HCT116 (cell line): ENCODE measurements at regions not wholly inside any gene's neighbourhood (a gene's known extent, or its start where the extent isn't known, plus 50 kb on each side); places are given as distances from the start of the nearest gene placed in this dataset.

ENCODE experiments used
- ATAC-seq: fragments of 200-7000 bp; cut with Tn5 transposase; 2 replicates; pipeline ENCODE4 v1.9.1; 2020; ENCODE audit warnings: mild to moderate bottlenecking, moderate library complexity
- BruUV-seq: library from RNA; stranded (reverse); fragments of 400-500 nt; replicated peaks from 2 replicates; lab custom pipeline; 2021; lab: Mats Ljungman, UMichigan
- CTCF ChIA-PET: fragments of 300-600 bp; sonication (Branson Sonifier 250); formaldehyde crosslinking; loops from one replicate; lab custom pipeline; 2021; ENCODE audit warnings: antibody characterized with exemption; lab: Charles Lee
- POLR2A ChIA-PET: fragments of 300-600, 350-600 bp; sonication (Branson Sonifier 250); formaldehyde crosslinking; loops from one replicate; lab custom pipeline; 2021; ENCODE audit warnings: antibody characterized with exemption; lab: Charles Lee
- RAD21 ChIA-PET, 2 experiments: fragments of 300-600 bp; sonication (Branson Sonifier 250); formaldehyde crosslinking; loops; one replicate each; lab custom pipeline; 2023; ENCODE audit warnings: low total read pairs in 2 of 2; ENCODE audit not compliant: uncharacterized antibody in 2 of 2, unreplicated experiment in 2 of 2, low non-redundant PET in 1 of 2; lab: Charles Lee
- DNase-seq: peaks from one replicate; pipeline ENCODE4 v3.0.0-alpha.2; 2010; ENCODE audit warnings: low read depth, low spot score
- H2AFZ ChIP-seq: fragments of 200-600 bp; shearing (Covaris generic), sonication (generic); 2 replicates; pipeline ENCODE4 v1.6.1; 2017; ENCODE audit warnings: low read depth, mixed run types, mixed read lengths, antibody characterized with exemption, low read length; ENCODE audit not compliant: poor library complexity, severe bottlenecking
- H3K27ac ChIP-seq: 2 replicates; pipeline ENCODE4 v1.5.1; 2012; ENCODE audit warnings: low read depth, low read length
- H3K27me3 ChIP-seq: fragments of 200-600 bp; sonication (generic); 2 replicates; pipeline ENCODE4 v1.6.1; 2016; ENCODE audit warnings: mixed run types, low read length, mixed read lengths; ENCODE audit not compliant: insufficient read depth
- H3K36me3 ChIP-seq, 2 experiments: fragments of 200-500 bp in 1 of 2; fragments of 200-600 bp in 1 of 2; sonication (Bioruptor generic) in 1 of 2; sonication (generic) in 1 of 2; 2 replicates each; pipeline versions ENCODE4 v1.5.1 to v1.6.1; 2014 to 2016; ENCODE audit warnings: low read length in 2 of 2, inconsistent platforms in 1 of 2, mixed read lengths in 1 of 2, mixed run types in 1 of 2; ENCODE audit not compliant: insufficient read depth in 2 of 2, control insufficient read depth in 1 of 2
- H3K4me1 ChIP-seq, 2 experiments: fragments of 200-600 bp in 1 of 2; sonication (generic) in 1 of 2; 2 replicates each; pipeline versions ENCODE4 v1.5.1 to v1.6.1; 2012 to 2017; ENCODE audit warnings: low read length in 2 of 2, inconsistent platforms in 1 of 2, mild to moderate bottlenecking in 1 of 2, mixed read lengths in 1 of 2, mixed run types in 1 of 2, moderate library complexity in 1 of 2; ENCODE audit not compliant: insufficient read depth in 2 of 2, control insufficient read depth in 1 of 2
- H3K4me2 ChIP-seq: fragments of 200-600 bp; sonication (generic); 2 replicates; pipeline ENCODE4 v1.6.1; 2017; ENCODE audit warnings: mixed run types, low read length, mixed read lengths
- H3K4me3 ChIP-seq, 2 experiments: fragments of 200-600 bp in 1 of 2; sonication (generic) in 1 of 2; replicated peaks in 1 of 2; 2 replicates each; pipeline ENCODE4 v1.5.1; 2011 to 2016; ENCODE audit warnings: low read length in 2 of 2, control low read depth in 1 of 2, low read depth in 1 of 2, mild to moderate bottlenecking in 1 of 2, mixed read lengths in 1 of 2, mixed run types in 1 of 2
- H3K79me2 ChIP-seq: fragments of 200-600 bp; sonication (generic); 2 replicates; pipeline ENCODE4 v1.6.1; 2017; ENCODE audit warnings: mild to moderate bottlenecking, mixed run types, low read length, moderate library complexity, mixed read lengths; ENCODE audit not compliant: insufficient read depth
- H3K9ac ChIP-seq: fragments of 200-600 bp; sonication (generic); 2 replicates; pipeline ENCODE4 v1.6.1; 2016; ENCODE audit warnings: low read length, mixed read lengths
- H3K9me2 ChIP-seq: fragments of 200-600 bp; sonication (generic), shearing (Covaris generic); 2 replicates; pipeline ENCODE4 v1.6.1; 2017; ENCODE audit warnings: mixed run types, mild to moderate bottlenecking, moderate library complexity; ENCODE audit not compliant: insufficient read depth
- H3K9me3 ChIP-seq, 2 experiments: fragments of 200-500 bp in 1 of 2; fragments of 200-600 bp in 1 of 2; sonication (Bioruptor generic) in 1 of 2; sonication (generic) in 1 of 2; 2 replicates each; pipeline ENCODE4 v1.6.1; 2014 to 2017; ENCODE audit warnings: low read length in 2 of 2, mixed read lengths in 2 of 2, inconsistent platforms in 1 of 2, low read depth in 1 of 2, mild to moderate bottlenecking in 1 of 2, mixed run types in 1 of 2, moderate library complexity in 1 of 2; ENCODE audit not compliant: control insufficient read depth in 1 of 2, insufficient read depth in 1 of 2
- H4K20me1 ChIP-seq: fragments of 200-600 bp; sonication (generic), shearing (Covaris generic); 2 replicates; pipeline ENCODE4 v1.6.1; 2017; ENCODE audit warnings: mixed run types, mild to moderate bottlenecking, moderate library complexity; ENCODE audit not compliant: insufficient read depth
- CEBPB ChIP-seq: IDR thresholded peaks from 2 replicates; pipeline ENCODE4 v1.6.1; 2012; ENCODE audit warnings: low read depth
- EGR1 ChIP-seq: IDR thresholded peaks from 2 replicates; pipeline ENCODE4 v1.6.1; 2012; ENCODE audit warnings: low read depth
- ELF1 ChIP-seq: IDR thresholded peaks from 2 replicates; pipeline ENCODE4 v1.6.1; 2012; ENCODE audit warnings: low read depth, borderline replicate concordance
- EZH2 ChIP-seq: fragments of 200-600 bp; sonication (generic); IDR thresholded peaks from 2 replicates; pipeline ENCODE4 v1.6.1; 2017; ENCODE audit warnings: antibody characterized with exemption, mixed run types
- EZH2phosphoT487 ChIP-seq: fragments of 200-600 bp; IDR thresholded peaks from 2 replicates; pipeline ENCODE4 v1.6.1; 2018; ENCODE audit warnings: antibody characterized with exemption, borderline replicate concordance
- FOSL1 ChIP-seq: IDR thresholded peaks from 2 replicates; pipeline ENCODE4 v1.6.1; 2012; ENCODE audit warnings: low read depth
- MAX ChIP-seq: IDR thresholded peaks from 2 replicates; pipeline ENCODE4 v1.6.1; 2012
- POLR2AphosphoS5 ChIP-seq: IDR thresholded peaks from 2 replicates; pipeline ENCODE4 v1.6.1; 2011; ENCODE audit warnings: mild to moderate bottlenecking, low read depth, low read length, moderate library complexity
- RAD21 ChIP-seq: IDR thresholded peaks from 2 replicates; pipeline ENCODE4 v1.6.1; 2012; ENCODE audit warnings: low read depth, mild to moderate bottlenecking
- SIN3A ChIP-seq: IDR thresholded peaks from 2 replicates; pipeline ENCODE4 v1.6.1; 2012; ENCODE audit warnings: low read depth
- TCF7L2 ChIP-seq: IDR thresholded peaks from 2 replicates; pipeline ENCODE4 v1.7.0; 2011; ENCODE audit warnings: borderline replicate concordance, inconsistent platforms; ENCODE audit not compliant: insufficient read depth, insufficient read length; ENCODE audit errors: extremely low read depth
- ZBTB33 ChIP-seq: IDR thresholded peaks from 2 replicates; pipeline ENCODE4 v1.6.1; 2011; ENCODE audit warnings: mild to moderate bottlenecking, low read length, moderate library complexity; ENCODE audit not compliant: insufficient replicate concordance; ENCODE audit errors: extremely low read depth
- ZNF274 ChIP-seq: fragments of 200-500 bp; sonication (Bioruptor generic); IDR thresholded peaks from 2 replicates; pipeline ENCODE4 v1.6.1; 2014; ENCODE audit warnings: mild to moderate bottlenecking, low read depth, low read length, inconsistent platforms
- intact Hi-C: fragments of 100-400 bp; cut with micrococcal nuclease; formaldehyde crosslinking; loops from 2 replicates; pipeline ENCODE4 v1.10.0; 2022

- no peak for ATAC-seq
- CTCF ChIA-PET, result no interaction called here
- Histone ChIP-seq H3K9ac (no peak overlapping the region), H3K9me2 (no peaks in the 10 kb centered on the region), H3K4me1 (no peaks in the 10 kb centered on the region), H3K27ac (no peak overlapping the region), H3K36me3 (no peaks in the 10 kb centered on the region), H3K9me3 (peaks cover 6 to 24% of the 10 kb centered on the region in 2 experiments; a peak in 2 of 4 replicates), H3K27me3 (no peaks in the 10 kb centered on the region), H3K79me2 (no peaks in the 10 kb centered on the region), H2AFZ (no peak overlapping the region), H3K4me2 (no peak overlapping the region), H3K4me3 (no peak overlapping the region), H4K20me1 (no peaks in the 10 kb centered on the region)
- POLR2A ChIA-PET, result no interaction called here
- BruUV-seq, result no TSS peak
- intact Hi-C loops, result no loop called here
- RAD21 ChIA-PET, result no interaction called here
- no peak for TF ChIP-seq EGR1
- TF ChIP-seq CEBPB, result no peak
- no peak for TF ChIP-seq POLR2AphosphoS5
- no peak for TF ChIP-seq ZNF274
- no peak for TF ChIP-seq ELF1
- no peak for TF ChIP-seq SIN3A
- TF ChIP-seq TCF7L2, result no peak
- TF ChIP-seq FOSL1, result no peak
- TF ChIP-seq EZH2phosphoT487, result no peak
- no peak for TF ChIP-seq ZBTB33
- TF ChIP-seq RAD21, result no peak
- no peak for TF ChIP-seq EZH2
- TF ChIP-seq MAX, result no peak
- DNase-seq, result no peak
Measured at GRCh38 chr16:64679976-64680690, 441.7 kb downstream of the CDH11 start.
